Omental fat pad (tissue), 3 donors: ENCODE measurements at regions not wholly inside any gene's neighbourhood (a gene's known extent, or its start where the extent isn't known, plus 50 kb on each side); places are given as distances from the start of the nearest gene placed in this dataset.

ENCODE experiments used
- ATAC-seq: fragments of 150-250 bp; one replicate; pipeline ENCODE4 v1.9.1; 2016; ENCODE audit warnings: mild to moderate bottlenecking, moderate library complexity; ENCODE audit not compliant: low FRiP score
- DNase-seq: peaks from one replicate; pipeline ENCODE4 v3.0.0-alpha.2; 2019; ENCODE audit warnings: low spot score
- CTCF ChIP-seq, 3 donors: fragments of 450-650 bp; IDR thresholded peaks; one replicate each; pipeline ENCODE4 v1.5.1; 2016 to 2017; ENCODE audit warnings: antibody characterized with exemption in 3 of 3, mild to moderate bottlenecking in 3 of 3, moderate library complexity in 2 of 3

GRCh38 chr5:110045158-110045557 lies 355.4 kb downstream of the MAN2A1 start:
- DNase-seq (no peak), ATAC-seq (no peak)
- no peak for TF ChIP-seq CTCF (IDR thresholded peaks at IDR 0.05)

- no peak for DNase-seq
- ATAC-seq: no peak
- no peak for TF ChIP-seq CTCF (IDR thresholded peaks at IDR 0.05)
Measured at GRCh38 chr5:110048491-110048890, 358.8 kb downstream of the MAN2A1 start.

GRCh38 chr5:110049816-110050215 lies 360.1 kb downstream of the MAN2A1 start:
- no peak for TF ChIP-seq CTCF (IDR thresholded peaks at IDR 0.05)
- ATAC-seq (no peak), DNase-seq (no peak)

GRCh38 chr5:110050640-110051345 lies 361.1 kb downstream of the MAN2A1 start:
- DNase-seq (no peak), ATAC-seq (no peak)
- no peak for TF ChIP-seq CTCF (IDR thresholded peaks at IDR 0.05)

- DNase-seq (no peak), ATAC-seq (no peak)
- no peak for TF ChIP-seq CTCF (IDR thresholded peaks at IDR 0.05)
Measured at GRCh38 chr5:110053205-110053604, 363.5 kb downstream of the MAN2A1 start.

- ATAC-seq (no peak), DNase-seq (no peak)
- no peak for TF ChIP-seq CTCF (IDR thresholded peaks at IDR 0.05)
Measured at GRCh38 chr5:110053824-110054223, 364.1 kb downstream of the MAN2A1 start.

- no peak for DNase-seq
Measured at GRCh38 chr5:110054240-110054639, 364.5 kb downstream of the MAN2A1 start.

More at GRCh38 chr5:110054240-110054639, 364.5 kb downstream of the MAN2A1 start:
- ATAC-seq: no peak
- TF ChIP-seq CTCF (IDR thresholded peaks at IDR 0.05): no peak
